DOHH2 (cell line): ENCODE measurements at regions not wholly inside any gene's neighbourhood (a gene's known extent, or its start where the extent isn't known, plus 50 kb on each side); places are given as distances from the start of the nearest gene placed in this dataset.

Experiments used
- EZH2phosphoT487 ChIP-seq: fragments of 200-600 bp; sonication (generic); IDR thresholded peaks from 2 replicates; pipeline ENCODE4 v1.6.1; 2017; ENCODE audit warnings: borderline replicate concordance, mild to moderate bottlenecking, antibody characterized with exemption, low read length, moderate library complexity, mixed read lengths
- TF ChIP-seq, protein P1 (sequence below): fragments of 200-600 bp; sonication (generic); IDR thresholded peaks from one replicate; pipeline ENCODE4 v1.5.1; 2014; ENCODE audit warnings: antibody characterized with exemption, mild to moderate bottlenecking, low read depth, low read length; ENCODE audit not compliant: poor library complexity, severe bottlenecking

DNA sequence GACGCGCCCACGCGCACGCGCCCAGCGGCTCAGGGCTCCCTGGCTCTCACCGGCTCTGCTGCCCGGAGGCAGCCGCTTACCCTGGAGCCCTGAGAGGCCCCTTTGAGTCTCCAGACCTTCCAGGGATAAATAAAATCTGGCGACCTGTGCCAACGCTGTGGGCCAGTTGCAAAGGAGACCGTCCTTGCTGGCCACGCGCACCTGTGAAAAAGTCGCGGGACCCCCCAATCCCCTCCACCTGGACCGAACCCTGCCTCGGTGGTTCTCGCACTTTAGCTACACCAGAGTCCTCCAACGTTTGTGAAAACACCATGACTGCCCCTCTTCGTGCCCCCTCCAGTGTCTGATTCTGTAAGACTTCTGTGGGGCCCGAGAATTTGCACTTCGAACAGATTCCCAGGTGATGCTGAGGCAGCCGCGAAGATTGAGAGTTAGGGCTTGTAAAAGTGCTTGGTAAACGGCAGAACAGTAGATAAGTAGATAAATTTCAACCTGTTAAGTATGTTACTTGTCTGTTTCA is 102.4 kb upstream of the SVIL start:
- TF ChIP-seq, protein P1, sequence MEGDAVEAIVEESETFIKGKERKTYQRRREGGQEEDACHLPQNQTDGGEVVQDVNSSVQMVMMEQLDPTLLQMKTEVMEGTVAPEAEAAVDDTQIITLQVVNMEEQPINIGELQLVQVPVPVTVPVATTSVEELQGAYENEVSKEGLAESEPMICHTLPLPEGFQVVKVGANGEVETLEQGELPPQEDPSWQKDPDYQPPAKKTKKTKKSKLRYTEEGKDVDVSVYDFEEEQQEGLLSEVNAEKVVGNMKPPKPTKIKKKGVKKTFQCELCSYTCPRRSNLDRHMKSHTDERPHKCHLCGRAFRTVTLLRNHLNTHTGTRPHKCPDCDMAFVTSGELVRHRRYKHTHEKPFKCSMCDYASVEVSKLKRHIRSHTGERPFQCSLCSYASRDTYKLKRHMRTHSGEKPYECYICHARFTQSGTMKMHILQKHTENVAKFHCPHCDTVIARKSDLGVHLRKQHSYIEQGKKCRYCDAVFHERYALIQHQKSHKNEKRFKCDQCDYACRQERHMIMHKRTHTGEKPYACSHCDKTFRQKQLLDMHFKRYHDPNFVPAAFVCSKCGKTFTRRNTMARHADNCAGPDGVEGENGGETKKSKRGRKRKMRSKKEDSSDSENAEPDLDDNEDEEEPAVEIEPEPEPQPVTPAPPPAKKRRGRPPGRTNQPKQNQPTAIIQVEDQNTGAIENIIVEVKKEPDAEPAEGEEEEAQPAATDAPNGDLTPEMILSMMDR = no peak
- no peak for TF ChIP-seq EZH2phosphoT487
